ENCODE measurements at regions not wholly inside any gene's neighbourhood (a gene's known extent, or its start where the extent isn't known, plus 50 kb on each side); places are given as distances from the start of the nearest gene placed in this dataset.
"Not testable (repeated sequence)": the region's sequence is repeated elsewhere in the genome, so short reads cannot be mapped to it uniquely, and the experiment has no call there.

DNA sequence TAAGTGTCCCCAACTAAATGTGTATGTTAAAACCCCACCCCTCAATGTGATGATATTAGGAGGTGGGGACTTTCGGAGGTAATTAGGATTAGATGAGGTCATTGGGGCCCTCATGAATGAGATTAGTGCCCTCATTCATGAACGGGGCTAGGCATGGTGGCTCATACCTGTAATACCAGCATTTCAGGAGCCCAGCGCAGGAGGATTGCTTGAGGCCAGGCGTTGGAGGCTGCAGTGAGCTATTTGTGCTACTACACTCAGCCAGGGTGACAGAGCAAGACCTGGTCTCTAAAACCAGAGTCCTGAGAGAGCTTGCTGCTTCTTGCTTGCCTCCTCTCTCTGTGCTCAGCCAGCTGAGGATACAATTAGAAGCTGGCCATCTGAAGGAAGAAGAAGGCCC is 62.1 kb upstream of the HSPA9 start:
- H3K27ac ChIP-seq (ENCODE audit: low read depth, low read length): no peak overlapping the region
- no peak overlapping the region for H2AFZ ChIP-seq (ENCODE audit: low read length)
- H3K4me3 ChIP-seq (ENCODE audit: insufficient read depth, low read length): no peak overlapping the region
- H3K9me3 ChIP-seq (ENCODE audit: low read depth, low read length): no peaks in the 10 kb centered on the region
- no peak overlapping the region for H3K4me2 ChIP-seq (ENCODE audit: insufficient read depth, low read length)
- H3K4me1 ChIP-seq (ENCODE audit: insufficient read depth, low read length): no peaks in the 10 kb centered on the region
- H3K79me2 ChIP-seq (ENCODE audit: insufficient read depth, low read length): no peaks in the 10 kb centered on the region
- peaks cover 7% of the 10 kb centered on the region for H3K27me3 ChIP-seq (ENCODE audit: insufficient read depth, low read length)
- H4K20me1 ChIP-seq (ENCODE audit: insufficient read depth, low read length): no peaks in the 10 kb centered on the region
- TF ChIP-seq, protein P1, sequence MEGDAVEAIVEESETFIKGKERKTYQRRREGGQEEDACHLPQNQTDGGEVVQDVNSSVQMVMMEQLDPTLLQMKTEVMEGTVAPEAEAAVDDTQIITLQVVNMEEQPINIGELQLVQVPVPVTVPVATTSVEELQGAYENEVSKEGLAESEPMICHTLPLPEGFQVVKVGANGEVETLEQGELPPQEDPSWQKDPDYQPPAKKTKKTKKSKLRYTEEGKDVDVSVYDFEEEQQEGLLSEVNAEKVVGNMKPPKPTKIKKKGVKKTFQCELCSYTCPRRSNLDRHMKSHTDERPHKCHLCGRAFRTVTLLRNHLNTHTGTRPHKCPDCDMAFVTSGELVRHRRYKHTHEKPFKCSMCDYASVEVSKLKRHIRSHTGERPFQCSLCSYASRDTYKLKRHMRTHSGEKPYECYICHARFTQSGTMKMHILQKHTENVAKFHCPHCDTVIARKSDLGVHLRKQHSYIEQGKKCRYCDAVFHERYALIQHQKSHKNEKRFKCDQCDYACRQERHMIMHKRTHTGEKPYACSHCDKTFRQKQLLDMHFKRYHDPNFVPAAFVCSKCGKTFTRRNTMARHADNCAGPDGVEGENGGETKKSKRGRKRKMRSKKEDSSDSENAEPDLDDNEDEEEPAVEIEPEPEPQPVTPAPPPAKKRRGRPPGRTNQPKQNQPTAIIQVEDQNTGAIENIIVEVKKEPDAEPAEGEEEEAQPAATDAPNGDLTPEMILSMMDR (IDR thresholded peaks at IDR 0.05; ENCODE audit: extremely low read depth, low read depth, low read length): no peak
- H3K36me3 ChIP-seq (ENCODE audit: insufficient read depth, low read length): no peaks in the 10 kb centered on the region
- DNase-seq (ENCODE audit: insufficient read length, low spot score, missing footprints): no peak

DNA sequence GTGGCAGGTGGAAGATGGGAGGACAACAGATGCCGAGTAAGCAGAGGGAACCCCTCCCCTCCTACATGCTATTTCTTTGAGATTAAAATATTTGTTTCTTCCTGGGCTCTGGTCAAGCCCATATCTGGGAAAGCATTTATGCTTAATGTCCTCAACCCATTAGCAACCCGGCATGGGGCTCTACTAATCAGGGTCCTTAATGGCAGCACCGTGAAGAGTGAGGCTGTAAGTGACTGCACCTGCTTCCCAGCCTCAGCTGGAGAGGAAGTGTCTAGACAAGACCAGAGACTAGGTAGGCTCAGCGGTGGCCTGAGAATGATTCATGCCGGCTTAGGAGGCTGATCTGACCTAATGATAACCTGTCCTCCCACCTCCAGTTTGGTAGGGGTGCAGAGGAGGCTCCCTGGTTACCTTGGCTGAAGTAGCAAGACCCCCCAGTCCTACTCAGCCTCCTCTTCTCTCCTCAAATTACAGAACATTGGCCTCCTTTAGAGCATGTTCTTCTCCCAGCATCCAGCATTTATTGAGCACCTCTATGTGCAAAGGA is 61.3 kb upstream of the HSPA9 start:
- peaks cover 7% of the 10 kb centered on the region for H3K27me3 ChIP-seq (ENCODE audit: insufficient read depth, low read length)
- no peak overlapping the region for H3K4me3 ChIP-seq (ENCODE audit: insufficient read depth, low read length)
- H3K27ac ChIP-seq (ENCODE audit: low read depth, low read length): no peak overlapping the region
- TF ChIP-seq, protein P1 (IDR thresholded peaks at IDR 0.05; ENCODE audit: extremely low read depth, low read depth, low read length): no peak
- H3K79me2 ChIP-seq (ENCODE audit: insufficient read depth, low read length): no peaks in the 10 kb centered on the region
- no peaks in the 10 kb centered on the region for H4K20me1 ChIP-seq (ENCODE audit: insufficient read depth, low read length)
- H3K9me3 ChIP-seq (ENCODE audit: low read depth, low read length): no peaks in the 10 kb centered on the region
- no peaks in the 10 kb centered on the region for H3K4me1 ChIP-seq (ENCODE audit: insufficient read depth, low read length)
- H3K36me3 ChIP-seq (ENCODE audit: insufficient read depth, low read length): no peaks in the 10 kb centered on the region
- no peak overlapping the region for H3K4me2 ChIP-seq (ENCODE audit: insufficient read depth, low read length)
- DNase-seq (ENCODE audit: insufficient read length, low spot score, missing footprints): no peak
- no peak overlapping the region for H2AFZ ChIP-seq (ENCODE audit: low read length)

DNA sequence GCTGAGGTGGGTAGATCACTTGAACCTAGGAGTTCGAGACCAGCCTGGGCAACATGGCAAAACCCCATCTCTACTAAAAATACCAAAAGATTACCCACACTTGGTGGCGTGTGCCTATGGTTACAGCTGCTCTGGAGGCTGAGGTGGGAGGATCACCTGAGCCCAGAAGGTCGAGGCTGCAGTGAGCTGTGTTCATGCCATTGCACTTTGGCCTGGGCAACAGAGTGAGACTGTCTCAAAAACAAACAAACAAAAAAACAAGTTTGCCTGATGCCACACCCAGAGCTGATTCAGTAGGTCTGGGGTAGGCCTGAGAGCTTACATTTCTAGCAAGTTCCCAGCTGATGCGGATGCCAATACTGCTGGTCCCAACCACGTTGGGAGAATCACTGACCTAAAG is 60.5 kb upstream of the HSPA9 start:
- Histone ChIP-seq H3K4me3 (ENCODE audit: insufficient read depth, low read length) (no peak overlapping the region), H3K27ac (ENCODE audit: low read depth, low read length) (no peak overlapping the region), H4K20me1 (ENCODE audit: insufficient read depth, low read length) (no peaks in the 10 kb centered on the region), H3K9me3 (ENCODE audit: low read depth, low read length) (no peaks in the 10 kb centered on the region), H3K36me3 (ENCODE audit: insufficient read depth, low read length) (no peaks in the 10 kb centered on the region), H3K27me3 (ENCODE audit: insufficient read depth, low read length) (peaks cover 7% of the 10 kb centered on the region), H2AFZ (ENCODE audit: low read length) (no peak overlapping the region), H3K4me2 (ENCODE audit: insufficient read depth, low read length) (no peak overlapping the region), H3K79me2 (ENCODE audit: insufficient read depth, low read length) (no peaks in the 10 kb centered on the region), H3K4me1 (ENCODE audit: insufficient read depth, low read length) (no peaks in the 10 kb centered on the region)
- TF ChIP-seq, protein P1 (IDR thresholded peaks at IDR 0.05; ENCODE audit: extremely low read depth, low read depth, low read length): no peak
- no peak for DNase-seq (ENCODE audit: insufficient read length, low spot score, missing footprints)

DNA sequence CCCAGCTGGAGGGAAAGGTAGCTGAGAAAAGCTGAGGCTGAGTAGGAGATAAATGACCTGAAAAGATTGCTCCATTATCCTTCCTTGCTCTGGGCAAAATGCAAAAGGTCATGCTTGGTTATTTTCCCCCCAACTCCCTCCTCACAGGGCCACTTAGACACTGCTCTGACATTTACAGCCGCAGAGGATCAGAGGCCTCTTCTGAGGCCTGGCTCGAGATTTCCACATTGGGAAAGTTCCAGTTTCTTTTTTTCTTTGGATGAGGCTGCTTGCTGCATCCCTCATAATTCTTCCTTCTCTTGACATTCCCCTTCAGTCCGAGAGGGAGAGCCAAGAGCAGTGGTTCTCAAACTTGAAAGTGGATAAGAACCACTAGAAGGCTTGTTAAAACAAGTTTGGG is 60.1 kb upstream of the HSPA9 start:
- Histone ChIP-seq H3K4me2 (ENCODE audit: insufficient read depth, low read length) (no peak overlapping the region), H3K27ac (ENCODE audit: low read depth, low read length) (no peak overlapping the region), H3K36me3 (ENCODE audit: insufficient read depth, low read length) (no peaks in the 10 kb centered on the region), H3K9me3 (ENCODE audit: low read depth, low read length) (no peaks in the 10 kb centered on the region), H2AFZ (ENCODE audit: low read length) (peak overlapping the region; percentile 76), H3K4me1 (ENCODE audit: insufficient read depth, low read length) (no peaks in the 10 kb centered on the region), H4K20me1 (ENCODE audit: insufficient read depth, low read length) (no peaks in the 10 kb centered on the region), H3K79me2 (ENCODE audit: insufficient read depth, low read length) (no peaks in the 10 kb centered on the region), H3K4me3 (ENCODE audit: insufficient read depth, low read length) (no peak overlapping the region), H3K27me3 (ENCODE audit: insufficient read depth, low read length) (peaks cover 3% of the 10 kb centered on the region)
- TF ChIP-seq, protein P1 (IDR thresholded peaks at IDR 0.05; ENCODE audit: extremely low read depth, low read depth, low read length): no peak
- DNase-seq (ENCODE audit: insufficient read length, low spot score, missing footprints): no peak

DNA sequence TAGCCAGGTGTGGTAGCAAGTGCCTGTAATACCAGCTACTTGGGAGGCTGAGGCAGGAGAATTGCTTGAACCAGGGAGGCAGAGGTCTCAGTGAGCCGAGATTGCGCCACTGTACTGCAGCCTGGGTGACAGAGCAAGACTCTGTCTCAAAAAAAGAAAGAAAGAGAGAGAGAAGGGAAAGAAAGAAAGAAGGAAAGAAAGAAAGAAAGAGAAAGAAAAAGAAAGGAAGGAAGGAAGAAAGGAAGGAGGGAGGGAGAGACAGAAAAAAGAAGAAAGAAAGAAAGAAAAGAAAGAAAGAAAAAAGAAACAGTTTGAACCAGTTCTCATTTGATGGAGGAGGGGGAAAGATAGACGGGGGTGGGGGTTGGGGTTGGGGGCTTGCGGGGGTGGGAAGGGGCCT is 59.6 kb upstream of the HSPA9 start:
- not testable (repeated sequence) for H3K79me2 ChIP-seq (ENCODE audit: insufficient read depth, low read length); H3K4me3 ChIP-seq (ENCODE audit: insufficient read depth, low read length); H3K4me2 ChIP-seq (ENCODE audit: insufficient read depth, low read length); H3K9me3 ChIP-seq (ENCODE audit: low read depth, low read length); H4K20me1 ChIP-seq (ENCODE audit: insufficient read depth, low read length); H3K27me3 ChIP-seq (ENCODE audit: insufficient read depth, low read length); H2AFZ ChIP-seq (ENCODE audit: low read length); DNase-seq (ENCODE audit: insufficient read length, low spot score, missing footprints); H3K27ac ChIP-seq (ENCODE audit: low read depth, low read length); H3K4me1 ChIP-seq (ENCODE audit: insufficient read depth, low read length); H3K36me3 ChIP-seq (ENCODE audit: insufficient read depth, low read length)
